Naive thymus-derived CD4-positive, alpha-beta T cell (primary cell): ENCODE measurements at regions not wholly inside any gene's neighbourhood (a gene's known extent, or its start where the extent isn't known, plus 50 kb on each side); places are given as distances from the start of the nearest gene placed in this dataset.

ENCODE experiments used
- ATAC-seq: fragments of 150-1000 bp; cut with Tn5 transposase; 2 replicates; pipeline ENCODE4 v1.10.0; 2021; ENCODE audit warnings: mild to moderate bottlenecking, moderate library complexity
- CTCF ChIA-PET: fragments of 350-600 bp; sonication (Branson Sonifier 250); formaldehyde crosslinking; loops from one replicate; lab custom pipeline; 2021; ENCODE audit warnings: antibody characterized with exemption; lab: Charles Lee
- POLR2A ChIA-PET: fragments of 350-600 bp; sonication (Branson Sonifier 250); formaldehyde crosslinking; loops from one replicate; lab custom pipeline; 2021; ENCODE audit warnings: antibody characterized with exemption, inconsistent platforms; lab: Charles Lee
- DNase-seq, 9 donors: peaks; one replicate each; pipeline versions ENCODE4 v3.0.0 to v3.0.0-alpha.2; 2020 to 2022; ENCODE audit warnings: mixed read lengths in 1 of 9
- H3K27ac ChIP-seq: one replicate; pipeline ENCODE4 v1.7.0; 2013; ENCODE audit warnings: mild to moderate bottlenecking, low read depth, low read length, moderate library complexity
- H3K27me3 ChIP-seq, 2 donors: one replicate each; pipeline ENCODE4 v1.7.0; 2013; ENCODE audit warnings: low read length in 2 of 2, mild to moderate bottlenecking in 2 of 2, moderate library complexity in 2 of 2; ENCODE audit not compliant: control insufficient read depth in 2 of 2, insufficient read depth in 2 of 2
- H3K36me3 ChIP-seq, 3 experiments: 1 replicate in 2 of 3; 2 replicates in 1 of 3; pipeline ENCODE4 v1.7.0; 2013; ENCODE audit warnings: low read length in 3 of 3, mild to moderate bottlenecking in 3 of 3, moderate library complexity in 1 of 3; ENCODE audit not compliant: insufficient read depth in 3 of 3, control insufficient read depth in 2 of 3
- H3K4me1 ChIP-seq, 2 donors: one replicate each; pipeline ENCODE4 v1.7.0; 2013; ENCODE audit warnings: low read length in 2 of 2, mild to moderate bottlenecking in 2 of 2, moderate library complexity in 1 of 2; ENCODE audit not compliant: control insufficient read depth in 2 of 2, insufficient read depth in 2 of 2
- H3K4me3 ChIP-seq: 2 replicates; pipeline ENCODE4 v1.7.0; 2013; ENCODE audit warnings: mild to moderate bottlenecking, low read length
- H3K9me3 ChIP-seq, 3 experiments: 1 replicate in 2 of 3; 2 replicates in 1 of 3; pipeline ENCODE4 v1.7.0; 2013; ENCODE audit warnings: low read length in 3 of 3; ENCODE audit not compliant: control insufficient read depth in 2 of 3
- H3K27ac Mint-ChIP-seq, 9 donors: one replicate each; pipeline ENCODE4 v1.8.0; 2020 to 2022; ENCODE audit warnings: mixed read lengths in 9 of 9, mild to moderate bottlenecking in 8 of 9, moderate library complexity in 5 of 9, inconsistent platforms in 2 of 9
- H3K27me3 Mint-ChIP-seq, 5 donors: one replicate each; pipeline ENCODE4 v1.8.0; 2021 to 2022; ENCODE audit warnings: mixed read lengths in 5 of 5, mild to moderate bottlenecking in 1 of 5
- H3K36me3 Mint-ChIP-seq, 5 donors: one replicate each; pipeline ENCODE4 v1.8.0; 2020 to 2022; ENCODE audit warnings: mixed read lengths in 5 of 5, mild to moderate bottlenecking in 3 of 5, inconsistent platforms in 1 of 5
- H3K4me1 Mint-ChIP-seq, 7 donors: one replicate each; pipeline ENCODE4 v1.8.0; 2020 to 2022; ENCODE audit warnings: mixed read lengths in 7 of 7, mild to moderate bottlenecking in 3 of 7, inconsistent platforms in 1 of 7
- H3K4me3 Mint-ChIP-seq, 10 donors: one replicate each; pipeline ENCODE4 v1.8.0; 2020 to 2022; ENCODE audit warnings: mild to moderate bottlenecking in 10 of 10, mixed read lengths in 10 of 10, moderate library complexity in 6 of 10, inconsistent platforms in 2 of 10
- H3K9me3 Mint-ChIP-seq, 11 donors: one replicate each; pipeline ENCODE4 v1.8.0; 2020 to 2022; ENCODE audit warnings: mixed read lengths in 11 of 11, mild to moderate bottlenecking in 4 of 11, inconsistent platforms in 1 of 11, moderate library complexity in 1 of 11
- intact Hi-C, 2 donors: fragments of 100-400 bp; cut with micrococcal nuclease; formaldehyde crosslinking; loops; one replicate each; pipeline ENCODE4 v1.15.1; 2023

- H3K9me3 Mint-ChIP-seq, result peaks cover 0 to 30% (median 11%) of the 10 kb centered on the region in 11 donors
- no peaks in the 10 kb centered on the region for H3K4me1 ChIP-seq
- H3K4me1 Mint-ChIP-seq, result no peaks in the 10 kb centered on the region
- intact Hi-C loops, result no loop called here
- H3K36me3 ChIP-seq, result no peaks in the 10 kb centered on the region
- no peak for ATAC-seq
- H3K27me3 Mint-ChIP-seq, result no peaks in the 10 kb centered on the region
- no peaks in the 10 kb centered on the region for H3K27me3 ChIP-seq
- ChIA-PET CTCF (no interaction called here), POLR2A (no interaction called here)
- no peak overlapping the region for H3K4me3 ChIP-seq
- no peak overlapping the region for H3K27ac ChIP-seq
- no peak for DNase-seq
- no peak overlapping the region for H3K27ac Mint-ChIP-seq
- peaks cover 0 to 4% (median 0%) of the 10 kb centered on the region in 5 donors for H3K36me3 Mint-ChIP-seq
- H3K4me3 Mint-ChIP-seq, result no peak overlapping the region
- peaks cover 0 to 8% (median 0%) of the 10 kb centered on the region in 3 experiments for H3K9me3 ChIP-seq
Observed at GRCh38 chr12:40580346-40580745, 111.9 kb upstream of the CNTN1 start.

- ATAC-seq (no peak), DNase-seq (no peak)
- no peaks in the 10 kb centered on the region for H3K4me1 ChIP-seq
- H3K36me3 ChIP-seq, result no peaks in the 10 kb centered on the region
- H3K27me3 ChIP-seq, result no peaks in the 10 kb centered on the region
- ChIA-PET CTCF (no interaction called here), POLR2A (no interaction called here)
- intact Hi-C loops, result no loop called here
- Mint-ChIP-seq H3K4me3 (no peak overlapping the region), H3K9me3 (peaks cover 0 to 30% (median 11%) of the 10 kb centered on the region in 11 donors), H3K4me1 (no peaks in the 10 kb centered on the region), H3K27me3 (no peaks in the 10 kb centered on the region), H3K36me3 (peaks cover 0 to 4% (median 0%) of the 10 kb centered on the region in 5 donors), H3K27ac (no peak overlapping the region)
- peaks cover 0 to 8% (median 0%) of the 10 kb centered on the region in 3 experiments for H3K9me3 ChIP-seq
- no peak overlapping the region for H3K27ac ChIP-seq
- no peak overlapping the region for H3K4me3 ChIP-seq
Observed at GRCh38 chr12:40581889-40582288, 110.3 kb upstream of the CNTN1 start.

- no peaks in the 10 kb centered on the region for H3K4me1 Mint-ChIP-seq
- Histone ChIP-seq H3K4me3 (no peak overlapping the region), H3K4me1 (no peaks in the 10 kb centered on the region), H3K36me3 (no peaks in the 10 kb centered on the region), H3K27ac (no peak overlapping the region), H3K9me3 (peaks cover 0 to 8% (median 0%) of the 10 kb centered on the region in 3 experiments), H3K27me3 (no peaks in the 10 kb centered on the region)
- H3K27ac Mint-ChIP-seq, result no peak overlapping the region
- H3K9me3 Mint-ChIP-seq, result peaks cover 0 to 31% (median 9%) of the 10 kb centered on the region in 11 donors
- CTCF ChIA-PET, result no interaction called here
- POLR2A ChIA-PET, result no interaction called here
- DNase-seq, result no peak
- no peaks in the 10 kb centered on the region for H3K27me3 Mint-ChIP-seq
- peaks cover 0 to 1% (median 0%) of the 10 kb centered on the region in 5 donors for H3K36me3 Mint-ChIP-seq
- intact Hi-C loops, result no loop called here
- no peak overlapping the region for H3K4me3 Mint-ChIP-seq
- ATAC-seq, result no peak
Observed at GRCh38 chr12:40583743-40584142, 108.5 kb upstream of the CNTN1 start.

GRCh38 chr12:40584763-40585162 is 107.5 kb upstream of the CNTN1 start:
- Mint-ChIP-seq H3K27ac (no peak overlapping the region), H3K36me3 (peaks cover 0 to 1% (median 0%) of the 10 kb centered on the region in 5 donors), H3K4me3 (no peak overlapping the region), H3K27me3 (no peaks in the 10 kb centered on the region), H3K4me1 (no peaks in the 10 kb centered on the region), H3K9me3 (peaks cover 0 to 39% (median 14%) of the 10 kb centered on the region in 11 donors)
- Histone ChIP-seq H3K27ac (no peak overlapping the region), H3K9me3 (peaks cover 0 to 12% (median 0%) of the 10 kb centered on the region in 3 experiments), H3K4me3 (no peak overlapping the region), H3K36me3 (no peaks in the 10 kb centered on the region), H3K4me1 (no peaks in the 10 kb centered on the region), H3K27me3 (no peaks in the 10 kb centered on the region)
- ChIA-PET CTCF (no interaction called here), POLR2A (no interaction called here)
- DNase-seq (no peak), ATAC-seq (no peak)
- intact Hi-C loops, result no loop called here

- peaks cover 0 to 10% (median 0%) of the 10 kb centered on the region in 3 experiments for H3K9me3 ChIP-seq
- H3K36me3 ChIP-seq, result no peaks in the 10 kb centered on the region
- Mint-ChIP-seq H3K4me3 (no peak overlapping the region), H3K27me3 (no peaks in the 10 kb centered on the region), H3K9me3 (peaks cover 0 to 27% (median 14%) of the 10 kb centered on the region in 11 donors), H3K27ac (no peak overlapping the region), H3K36me3 (no peaks in the 10 kb centered on the region), H3K4me1 (no peaks in the 10 kb centered on the region)
- no peak for ATAC-seq
- H3K4me3 ChIP-seq, result no peak overlapping the region
- CTCF ChIA-PET, result no interaction called here
- no peaks in the 10 kb centered on the region for H3K27me3 ChIP-seq
- H3K27ac ChIP-seq, result no peak overlapping the region
- no peak for DNase-seq
- POLR2A ChIA-PET, result no interaction called here
- H3K4me1 ChIP-seq, result no peaks in the 10 kb centered on the region
- intact Hi-C loops, result no loop called here
Observed at GRCh38 chr12:40586823-40587222, 105.4 kb upstream of the CNTN1 start.

GRCh38 chr12:40587421-40587820 is 104.8 kb upstream of the CNTN1 start:
- H3K9me3 Mint-ChIP-seq, result peaks cover 0 to 27% (median 12%) of the 10 kb centered on the region in 11 donors
- no peak overlapping the region for H3K4me3 Mint-ChIP-seq
- no peak overlapping the region for H3K27ac Mint-ChIP-seq
- ATAC-seq (no peak), DNase-seq (no peak)
- Histone ChIP-seq H3K9me3 (peaks cover 0 to 9% (median 0%) of the 10 kb centered on the region in 3 experiments), H3K4me3 (no peak overlapping the region), H3K27me3 (no peaks in the 10 kb centered on the region), H3K27ac (no peak overlapping the region), H3K36me3 (no peaks in the 10 kb centered on the region), H3K4me1 (no peaks in the 10 kb centered on the region)
- no peaks in the 10 kb centered on the region for H3K36me3 Mint-ChIP-seq
- no peaks in the 10 kb centered on the region for H3K4me1 Mint-ChIP-seq
- POLR2A ChIA-PET, result no interaction called here
- no peaks in the 10 kb centered on the region for H3K27me3 Mint-ChIP-seq
- CTCF ChIA-PET, result no interaction called here
- intact Hi-C loops, result no loop called here

- H3K36me3 ChIP-seq, result no peaks in the 10 kb centered on the region
- no peak overlapping the region for H3K4me3 Mint-ChIP-seq
- no peak overlapping the region for H3K27ac ChIP-seq
- no peaks in the 10 kb centered on the region for H3K27me3 Mint-ChIP-seq
- intact Hi-C loops, result no loop called here
- no peak overlapping the region for H3K4me3 ChIP-seq
- POLR2A ChIA-PET, result no interaction called here
- H3K9me3 Mint-ChIP-seq, result peaks cover 0 to 22% (median 11%) of the 10 kb centered on the region in 11 donors
- H3K9me3 ChIP-seq, result peaks cover 0 to 9% (median 0%) of the 10 kb centered on the region in 3 experiments
- no peaks in the 10 kb centered on the region for H3K4me1 ChIP-seq
- no peaks in the 10 kb centered on the region for H3K27me3 ChIP-seq
- ATAC-seq (no peak), DNase-seq (no peak)
- no peak overlapping the region for H3K27ac Mint-ChIP-seq
- no peaks in the 10 kb centered on the region for H3K36me3 Mint-ChIP-seq
- CTCF ChIA-PET, result no interaction called here
- no peaks in the 10 kb centered on the region for H3K4me1 Mint-ChIP-seq
Observed at GRCh38 chr12:40587970-40588369, 104.3 kb upstream of the CNTN1 start.
